HCEC 1CT (cell line): ENCODE measurements at regions not wholly inside any gene's neighbourhood (a gene's known extent, or its start where the extent isn't known, plus 50 kb on each side); places are given as distances from the start of the nearest gene placed in this dataset.

Experiments used
- DNase-seq: peaks from one replicate; pipeline ENCODE4 v3.0.0-alpha.2; 2017

DNA sequence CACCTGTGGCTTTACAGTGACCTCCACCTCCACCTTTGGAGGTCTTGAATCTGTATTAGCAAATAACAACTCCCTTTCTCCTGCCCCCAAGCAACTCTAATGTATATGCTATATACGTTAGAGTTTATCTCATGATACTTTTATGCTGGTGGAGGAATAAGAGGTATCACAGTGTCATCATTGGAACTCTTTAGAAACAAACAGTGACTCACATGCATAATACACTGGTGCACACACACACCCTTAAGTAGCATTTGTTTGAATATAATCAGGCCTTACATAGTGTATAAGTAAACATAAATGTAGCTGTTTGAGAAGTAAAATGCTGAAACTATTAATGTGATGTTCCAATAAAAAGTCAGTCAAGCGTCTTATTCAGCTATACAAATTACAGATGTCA is 280.2 kb upstream of the C2CD4B start:
- DNase-seq: peak; percentile 61

DNA sequence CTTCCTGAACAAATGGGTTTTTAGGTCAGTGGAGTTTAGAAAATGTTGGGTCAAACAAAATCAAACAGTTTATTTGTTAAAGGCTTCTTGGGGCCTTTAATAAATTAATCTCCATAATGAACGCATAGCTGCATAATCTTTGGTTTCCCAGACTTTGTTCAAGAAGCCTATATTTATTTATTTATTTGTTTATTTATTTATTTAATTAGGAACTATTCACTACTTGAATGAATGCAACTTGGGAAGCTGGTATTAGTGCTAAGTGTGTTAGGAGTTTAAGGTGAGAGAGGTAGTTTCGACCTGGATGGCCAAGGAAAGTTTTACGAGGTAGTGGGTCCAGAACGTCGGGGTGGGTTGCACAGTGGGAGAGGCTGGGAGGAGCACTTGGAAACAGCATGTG is 281.9 kb upstream of the C2CD4B start:
- DNase-seq: no peak

DNA sequence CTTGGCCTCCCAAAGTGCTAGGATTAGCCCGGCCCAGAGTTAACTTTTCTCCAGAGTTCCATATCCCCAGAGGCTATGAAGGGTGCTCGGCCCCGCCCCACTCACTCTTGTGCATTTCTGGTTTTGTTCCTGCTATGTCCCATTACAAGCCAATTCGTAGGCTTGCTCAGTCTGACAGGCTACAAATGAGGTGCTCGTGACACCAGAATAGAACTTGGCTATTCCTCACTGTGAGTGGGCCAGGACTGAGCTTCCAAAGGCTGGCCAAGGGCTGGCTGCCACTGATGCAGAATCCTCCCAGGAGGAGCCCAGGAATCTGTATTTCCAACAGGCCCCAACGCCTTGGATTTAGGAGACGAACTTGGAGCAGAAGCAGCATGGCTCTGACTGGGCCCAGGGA is 282.7 kb upstream of the C2CD4B start:
- no peak for DNase-seq

DNA sequence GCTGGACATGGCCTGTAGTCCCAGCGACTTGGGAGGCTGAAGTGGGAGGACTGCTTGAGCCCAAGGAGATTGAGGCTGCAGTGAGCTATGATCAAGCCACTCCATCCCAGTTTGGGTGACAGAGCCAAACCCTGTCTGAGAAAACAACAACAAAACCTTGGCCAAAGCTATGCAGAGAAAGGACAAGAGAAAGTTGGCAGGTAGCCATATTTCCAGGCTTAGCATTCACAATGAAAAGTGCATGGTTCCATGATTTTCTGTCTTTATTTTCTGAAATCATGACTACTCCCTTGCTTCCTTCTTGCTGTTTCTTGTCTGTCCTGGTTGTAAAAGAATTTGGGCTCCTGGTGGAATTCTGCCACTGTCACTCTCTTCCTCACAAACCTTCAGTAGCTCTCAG is 284.6 kb upstream of the C2CD4B start:
- no peak for DNase-seq

DNA sequence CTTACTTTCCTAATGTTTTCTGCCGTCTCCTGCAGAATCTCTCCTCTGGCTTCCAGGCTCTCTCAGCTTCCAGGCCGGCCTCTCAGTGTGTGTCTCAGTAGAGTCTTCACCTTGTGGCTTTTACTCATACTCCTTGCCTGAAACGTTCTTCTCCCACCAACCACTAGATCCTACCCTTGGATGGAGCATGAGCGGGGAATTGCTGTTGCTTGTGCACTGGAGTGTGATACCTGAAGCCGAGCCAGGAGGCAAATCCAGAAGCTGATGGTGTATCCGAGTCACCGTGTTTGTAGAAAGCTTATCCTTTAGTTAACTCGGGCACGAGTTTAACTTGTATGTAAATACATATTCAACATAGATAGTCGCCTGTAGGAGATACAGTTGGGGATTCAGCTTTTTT is 285.0 kb upstream of the C2CD4B start:
- no peak for DNase-seq

DNA sequence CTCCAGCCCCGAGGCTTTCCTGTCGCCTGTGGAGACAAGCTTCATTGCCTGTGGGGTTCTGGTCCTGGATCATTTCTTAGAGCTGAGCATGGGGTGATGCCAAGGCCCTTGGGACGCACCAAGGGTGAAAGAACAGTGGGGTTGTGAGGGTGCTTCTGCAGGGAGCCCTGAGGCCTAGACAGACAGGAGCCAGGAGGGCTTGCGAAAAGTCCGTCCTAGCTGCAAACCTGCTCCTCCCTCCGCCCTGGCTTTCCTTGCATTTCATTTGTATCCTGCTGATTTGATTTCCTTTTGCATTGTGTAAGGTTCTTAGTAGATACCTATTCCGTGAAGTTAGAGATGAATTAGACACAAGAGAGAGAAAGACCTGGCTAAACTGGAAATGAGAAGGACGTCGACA is 286.9 kb upstream of the C2CD4B start:
- no peak for DNase-seq

DNA sequence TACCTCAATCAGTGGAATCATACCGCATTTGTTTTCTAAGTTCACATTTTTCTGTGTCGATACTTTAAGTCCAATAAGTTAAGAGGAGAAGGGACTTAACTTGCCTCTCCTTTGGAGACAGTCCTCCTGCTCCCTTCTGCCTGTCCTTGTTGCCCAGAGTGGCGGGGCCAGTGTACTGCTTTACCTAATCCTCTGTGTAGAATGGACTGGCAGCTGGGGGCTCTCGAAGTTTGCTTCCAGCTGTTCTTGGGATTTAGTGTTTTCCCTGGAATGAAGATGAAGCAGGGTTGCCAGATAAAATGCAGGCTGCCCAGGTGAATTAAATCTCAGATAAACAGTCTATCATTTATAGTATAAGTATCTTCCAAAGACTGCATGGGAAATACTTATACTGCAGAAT is 287.6 kb upstream of the C2CD4B start:
- no peak for DNase-seq

DNA sequence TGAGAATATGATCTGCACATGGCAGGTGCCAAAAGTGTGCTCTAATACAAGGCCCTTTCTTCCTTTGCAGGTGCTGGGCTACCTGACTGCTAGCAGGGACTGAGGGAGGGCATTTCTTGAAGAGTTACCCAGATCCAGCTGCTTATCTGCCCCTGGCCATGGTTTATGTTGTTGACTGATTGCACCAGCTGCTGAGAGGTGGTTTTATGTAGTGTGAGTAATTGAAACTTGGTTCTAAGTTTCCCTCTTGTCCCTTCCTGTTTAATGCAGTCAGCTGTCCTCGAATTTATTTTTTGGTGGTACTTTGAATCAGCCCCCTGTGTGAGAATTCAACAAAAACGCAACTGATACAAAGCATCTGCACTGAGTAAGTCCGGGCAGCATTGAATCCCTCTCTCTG is 288.3 kb upstream of the C2CD4B start:
- peak; percentile 39 for DNase-seq

DNA sequence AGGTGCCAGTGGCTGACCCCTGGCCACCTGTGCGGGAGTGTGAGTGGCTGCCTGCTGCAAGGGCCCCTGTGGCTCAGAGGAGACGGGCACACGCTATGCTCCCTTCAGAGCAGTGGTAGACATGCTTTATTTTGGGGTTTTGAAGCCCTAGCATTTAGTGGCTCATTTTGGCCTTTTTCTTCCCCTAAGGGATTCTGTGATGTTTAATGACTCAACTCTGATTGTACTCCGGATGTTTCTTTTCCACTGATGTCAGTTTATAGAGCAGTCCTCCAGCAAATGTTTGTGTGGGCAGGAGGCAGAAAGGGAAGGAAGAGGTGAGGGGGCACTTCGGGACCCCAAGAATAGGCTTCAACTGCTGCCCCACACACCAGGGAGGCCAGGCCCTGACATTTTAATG is 288.9 kb upstream of the C2CD4B start:
- peak; percentile 72 for DNase-seq

DNA sequence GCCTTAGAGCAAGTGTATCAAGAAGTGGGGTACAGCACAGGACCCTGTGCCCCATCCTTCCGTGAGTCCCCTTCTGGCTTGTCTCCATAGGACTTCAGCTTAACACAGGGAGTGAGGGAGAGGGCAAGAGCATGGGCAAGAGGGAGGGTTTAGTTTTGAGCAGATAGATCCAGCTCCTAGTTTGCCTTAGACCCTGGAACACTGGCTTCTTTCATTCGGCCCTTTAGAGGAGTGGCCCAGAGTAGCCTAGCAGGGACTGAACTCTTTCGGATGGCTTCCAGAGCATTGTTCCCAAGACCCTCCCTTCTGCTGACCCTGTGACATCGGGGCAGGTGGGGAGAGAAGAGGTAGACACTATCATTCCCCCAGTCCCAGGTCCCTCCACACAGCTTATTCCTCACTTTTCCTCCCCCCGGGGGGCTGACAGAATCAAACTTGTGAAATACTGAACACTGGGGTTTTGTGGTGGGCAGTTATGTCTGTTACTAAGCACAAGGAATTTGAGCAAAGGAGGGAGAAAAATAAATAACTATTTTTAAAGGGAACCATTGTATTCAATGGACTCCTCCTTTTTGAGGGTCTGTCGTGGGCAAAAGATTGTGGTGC is 289.6 kb upstream of the C2CD4B start:
- no peak for DNase-seq

DNA sequence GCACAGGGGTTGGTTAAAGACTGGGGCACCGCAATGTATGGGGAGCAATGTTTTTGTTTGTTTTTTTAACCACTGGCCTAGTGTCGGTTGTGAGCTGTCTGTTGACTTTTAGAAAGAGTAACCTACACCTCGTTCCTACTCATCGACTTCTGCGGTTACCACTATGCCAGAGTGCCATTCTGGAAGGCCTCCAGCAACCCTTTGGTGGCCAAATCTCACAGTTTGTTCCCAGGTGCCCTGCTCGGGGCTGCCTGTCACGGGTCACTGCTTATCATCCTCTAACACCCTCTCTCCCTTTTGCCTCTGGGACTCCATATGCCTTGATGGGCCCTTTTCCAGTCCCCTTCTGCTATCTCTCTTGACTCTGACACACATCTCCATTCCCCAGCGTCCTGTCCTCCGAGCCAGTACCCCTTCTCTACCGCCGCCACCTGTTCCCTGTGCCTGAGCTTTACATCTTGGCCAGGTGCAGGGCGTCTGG is 290.4 kb upstream of the C2CD4B start:
- peak; percentile 42 for DNase-seq

DNA sequence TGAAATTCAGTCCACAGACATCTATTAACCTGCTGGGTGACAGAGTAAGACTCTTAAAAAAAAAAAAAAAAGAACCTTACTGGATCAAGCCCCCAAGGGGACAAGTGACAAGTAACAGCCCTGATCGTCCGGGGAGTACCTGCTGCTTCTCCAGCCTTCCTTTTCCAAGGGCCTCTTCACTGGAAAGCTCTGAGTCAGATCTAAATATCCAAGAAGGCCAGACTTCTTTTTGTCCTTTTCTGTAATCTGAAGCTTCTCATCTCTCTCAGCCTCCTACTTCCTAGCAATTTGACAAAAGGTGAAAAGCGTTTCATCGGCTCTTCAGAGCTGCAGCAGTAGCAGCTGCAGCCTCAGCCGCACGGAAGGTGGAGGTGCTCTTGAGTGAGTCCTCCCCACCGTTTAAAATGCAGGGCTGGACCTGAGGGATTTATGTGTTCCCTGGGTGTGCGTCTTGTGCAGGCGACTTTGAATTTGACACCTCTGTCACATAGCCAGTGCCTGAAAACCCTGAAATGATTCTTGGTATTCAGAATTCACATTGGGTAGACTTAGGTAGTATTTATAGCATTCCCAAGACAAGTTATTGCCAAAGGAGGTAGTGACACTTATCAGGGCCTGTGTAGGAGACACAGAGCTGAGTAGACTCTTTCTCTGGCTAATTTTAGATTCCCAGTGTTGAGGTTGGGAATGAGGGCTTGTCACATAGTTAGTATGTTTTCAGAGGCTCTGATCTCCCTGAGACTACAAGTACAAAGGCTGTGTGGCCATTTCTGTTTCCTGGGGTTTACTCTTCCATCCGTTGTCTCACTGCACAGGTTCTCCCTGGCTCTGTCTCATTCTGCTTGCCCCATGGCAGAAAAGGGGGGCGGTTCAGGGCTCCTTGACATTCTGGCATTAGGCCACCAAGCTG is 291.2 kb upstream of the C2CD4B start:
- DNase-seq: no peak

DNA sequence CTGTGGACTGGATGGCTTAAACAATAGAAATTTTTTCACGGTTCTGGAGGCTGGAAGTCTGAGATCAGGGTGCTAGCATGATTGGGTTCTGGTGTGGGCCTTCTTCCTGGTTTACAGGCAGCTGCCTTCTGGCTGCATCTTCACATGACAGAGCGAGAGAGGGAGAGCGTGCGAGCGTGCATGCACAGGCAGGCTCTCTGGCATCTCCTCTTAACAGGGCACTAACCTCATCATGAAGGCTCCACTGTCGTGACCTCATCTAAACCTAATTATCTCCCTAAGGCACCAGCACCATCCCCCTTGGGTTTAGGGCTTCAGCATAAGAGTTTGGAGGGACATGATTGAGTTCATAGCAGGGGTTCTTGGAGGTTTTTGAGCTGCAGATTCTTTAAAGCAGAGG is 292.0 kb upstream of the C2CD4B start:
- DNase-seq: no peak

DNA sequence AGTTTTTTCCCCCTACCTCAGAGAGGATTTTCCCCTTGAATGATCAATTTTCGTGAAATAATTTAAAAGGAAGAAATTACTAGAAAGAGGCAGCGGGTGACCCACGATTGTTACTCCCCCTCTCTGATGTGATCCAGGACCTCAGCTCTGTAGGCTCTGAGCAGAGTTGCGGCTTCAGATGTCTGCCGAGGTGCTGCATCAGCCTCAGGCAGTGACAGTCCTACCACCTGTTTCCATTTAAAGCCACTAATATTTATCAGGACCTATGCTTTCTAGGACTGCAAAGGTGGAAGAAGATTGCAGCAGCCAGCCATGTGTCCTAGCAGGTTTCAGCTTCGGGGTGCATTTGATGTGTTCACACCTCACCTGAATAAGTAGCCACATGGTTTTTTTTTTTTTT is 294.8 kb upstream of the C2CD4B start:
- DNase-seq: no peak

DNA sequence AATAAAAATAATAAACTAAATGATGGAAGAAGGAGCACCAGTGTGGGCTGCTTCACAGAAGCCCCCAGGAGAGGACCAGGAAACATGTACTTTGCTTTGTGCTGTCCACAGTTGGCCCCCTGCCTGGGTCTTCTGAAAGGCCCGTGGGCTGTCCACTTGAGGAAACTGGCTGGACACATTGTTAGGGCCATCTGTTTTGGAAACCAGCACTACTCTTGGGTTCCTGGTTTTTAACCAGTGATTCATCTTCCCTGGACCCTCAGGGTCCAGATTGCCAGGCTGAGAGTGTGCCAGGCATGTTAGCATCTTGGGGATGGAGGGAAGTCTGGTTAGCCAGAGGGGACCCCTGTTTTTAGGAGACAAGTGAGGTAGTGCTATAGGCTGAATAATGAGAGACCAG is 297.2 kb upstream of the C2CD4B start:
- DNase-seq: no peak

DNA sequence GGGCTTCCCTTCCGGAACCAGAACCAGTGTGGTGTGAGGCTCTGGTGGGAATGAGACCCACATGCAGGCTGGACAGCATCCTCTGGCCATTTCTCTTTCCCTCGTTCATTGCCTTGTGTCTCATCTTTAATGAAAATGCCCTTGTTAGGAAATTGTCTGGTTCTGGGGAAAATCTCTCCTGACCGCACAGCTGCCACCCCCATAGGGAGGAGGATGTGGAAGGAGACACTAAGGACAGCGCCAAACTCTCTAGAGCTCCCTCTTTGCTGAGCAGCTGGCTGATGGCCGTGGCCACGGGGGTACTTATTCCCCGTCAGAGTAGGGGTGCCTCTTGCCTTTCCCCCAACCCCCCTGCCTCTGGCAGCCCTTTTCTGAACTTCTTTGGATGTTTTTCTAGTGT is 297.6 kb upstream of the C2CD4B start:
- DNase-seq: peak; percentile 23

DNA sequence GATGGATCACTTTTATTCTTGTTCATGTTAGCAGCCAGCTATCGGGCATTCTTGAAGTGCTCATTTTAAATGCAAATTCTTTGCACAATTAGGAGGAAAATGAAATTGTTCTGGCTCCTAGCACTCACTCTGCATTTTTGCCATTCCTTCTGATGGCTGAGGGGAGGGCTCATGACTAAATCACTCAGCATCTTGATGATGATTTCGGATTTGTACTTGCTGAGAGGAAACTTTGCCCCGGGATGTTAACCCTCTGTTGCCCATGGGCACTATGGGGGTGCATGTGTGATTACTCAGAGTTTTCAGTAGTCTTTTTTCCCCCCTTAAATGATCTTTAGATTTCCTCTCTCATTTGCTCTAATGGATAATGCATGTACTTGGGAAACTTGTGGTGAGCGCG is 299.6 kb upstream of the C2CD4B start:
- DNase-seq: peak; percentile 72

DNA sequence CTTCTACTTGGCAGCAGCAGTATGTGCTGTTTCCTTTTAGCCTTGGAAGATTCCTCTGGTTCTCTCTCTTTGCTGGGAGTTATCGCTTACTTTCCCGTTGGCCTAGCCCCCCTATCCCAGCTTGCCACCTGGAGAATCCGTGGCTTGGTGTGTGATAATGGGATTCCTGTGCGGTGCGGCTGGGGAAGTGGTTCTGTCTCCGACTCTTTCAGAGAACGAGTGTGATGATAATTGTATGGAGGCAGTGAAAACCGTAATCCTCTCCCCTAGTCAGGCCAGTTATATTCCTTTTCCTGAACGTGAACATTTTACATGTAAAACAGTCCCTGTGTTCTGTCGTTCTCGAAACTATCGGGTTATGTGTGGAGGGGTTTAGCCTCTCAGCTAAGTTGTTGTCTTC is 300.1 kb upstream of the C2CD4B start:
- no peak for DNase-seq

DNA sequence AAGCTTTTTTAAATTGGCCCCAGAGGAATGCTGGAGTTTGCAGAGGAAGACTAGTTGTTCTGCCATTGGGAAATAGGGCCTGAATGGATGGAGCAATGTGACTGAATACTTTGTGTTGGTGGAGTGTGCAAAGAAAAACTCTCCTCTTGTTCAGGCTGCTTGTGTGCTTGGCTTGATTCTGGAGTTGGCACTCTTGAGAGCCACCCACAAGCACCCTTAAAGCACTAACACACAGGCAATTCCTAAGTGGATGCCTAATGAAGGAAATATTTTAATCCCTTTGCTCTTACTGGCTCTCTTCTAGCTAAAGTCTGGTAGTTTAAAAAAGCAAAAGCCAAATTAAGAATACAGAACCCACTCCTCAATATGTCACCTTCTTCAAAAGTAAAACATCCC is 304.4 kb upstream of the C2CD4B start:
- peak; percentile 47 for DNase-seq

DNA sequence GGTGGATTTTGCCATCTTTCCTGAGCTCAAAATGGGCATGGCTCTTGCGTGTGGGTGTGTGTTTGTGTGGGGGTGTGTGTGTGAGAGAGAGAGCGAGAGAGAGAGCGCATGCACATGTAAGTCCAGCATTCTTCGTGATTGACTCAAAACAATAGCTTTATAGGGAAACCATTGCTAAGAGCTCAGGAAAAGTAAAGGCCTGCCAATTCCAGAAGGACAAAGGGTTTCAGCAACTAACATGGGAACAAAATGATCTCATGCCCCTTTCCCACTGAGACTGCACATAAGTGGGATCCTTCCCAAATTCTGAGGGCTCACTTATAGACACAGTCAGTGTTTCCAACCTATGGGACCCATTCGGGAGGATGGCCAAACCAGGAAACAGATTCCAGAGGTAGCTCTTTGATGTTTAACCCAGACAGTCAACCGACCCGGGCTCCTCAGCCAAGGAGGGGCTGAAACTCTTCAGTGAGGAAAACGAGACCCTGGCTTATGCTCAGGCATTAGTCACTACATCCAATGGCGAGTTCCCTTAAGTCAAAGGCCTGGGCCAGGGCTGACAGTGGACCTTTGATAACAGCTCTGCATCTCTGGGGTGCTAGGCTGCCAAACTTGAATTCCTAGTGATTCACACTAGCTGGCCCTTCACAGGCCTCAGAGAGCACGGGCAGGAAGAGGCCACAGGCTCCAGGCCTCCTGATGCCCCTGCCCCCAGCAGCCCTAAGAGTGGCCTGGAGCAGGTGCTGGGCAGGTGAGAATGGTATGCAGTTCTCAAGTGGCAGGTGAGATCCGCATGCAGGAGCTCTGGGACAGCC is 305.0 kb upstream of the C2CD4B start:
- DNase-seq: peak; percentile 82

DNA sequence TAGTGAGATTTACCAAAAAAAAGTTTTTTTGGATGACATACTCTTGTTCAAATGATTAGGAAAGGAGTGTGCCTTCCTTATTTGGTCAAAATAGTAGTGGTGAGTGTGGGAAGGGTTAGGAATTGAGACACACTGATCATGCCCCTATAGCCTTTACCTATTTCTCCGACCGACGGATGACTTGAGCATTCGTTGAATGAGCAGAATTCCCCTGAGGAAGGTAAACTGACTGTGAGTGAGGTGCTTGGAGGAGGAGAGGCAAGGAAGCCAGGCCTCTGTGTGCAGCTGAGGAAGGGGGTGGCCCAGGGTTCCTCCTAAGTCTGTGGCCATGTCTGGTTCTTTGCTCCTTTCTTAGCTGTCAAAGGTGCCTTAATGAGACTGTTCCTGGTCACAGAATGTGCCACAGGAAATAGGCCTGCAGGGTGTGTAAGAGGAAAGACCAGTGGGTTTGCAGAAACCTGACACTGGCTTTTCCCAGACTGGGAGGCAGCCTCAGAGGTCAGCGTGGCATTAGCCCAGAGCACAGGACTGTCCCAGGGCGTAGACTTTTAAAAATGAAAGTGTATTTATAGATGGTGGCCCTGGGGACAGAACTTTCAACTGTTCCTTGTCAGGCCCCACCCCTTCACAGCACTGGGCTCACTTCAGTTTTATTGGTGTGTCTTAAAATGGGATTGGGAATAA is 307.7 kb upstream of the C2CD4B start:
- peak; percentile 33 for DNase-seq

DNA sequence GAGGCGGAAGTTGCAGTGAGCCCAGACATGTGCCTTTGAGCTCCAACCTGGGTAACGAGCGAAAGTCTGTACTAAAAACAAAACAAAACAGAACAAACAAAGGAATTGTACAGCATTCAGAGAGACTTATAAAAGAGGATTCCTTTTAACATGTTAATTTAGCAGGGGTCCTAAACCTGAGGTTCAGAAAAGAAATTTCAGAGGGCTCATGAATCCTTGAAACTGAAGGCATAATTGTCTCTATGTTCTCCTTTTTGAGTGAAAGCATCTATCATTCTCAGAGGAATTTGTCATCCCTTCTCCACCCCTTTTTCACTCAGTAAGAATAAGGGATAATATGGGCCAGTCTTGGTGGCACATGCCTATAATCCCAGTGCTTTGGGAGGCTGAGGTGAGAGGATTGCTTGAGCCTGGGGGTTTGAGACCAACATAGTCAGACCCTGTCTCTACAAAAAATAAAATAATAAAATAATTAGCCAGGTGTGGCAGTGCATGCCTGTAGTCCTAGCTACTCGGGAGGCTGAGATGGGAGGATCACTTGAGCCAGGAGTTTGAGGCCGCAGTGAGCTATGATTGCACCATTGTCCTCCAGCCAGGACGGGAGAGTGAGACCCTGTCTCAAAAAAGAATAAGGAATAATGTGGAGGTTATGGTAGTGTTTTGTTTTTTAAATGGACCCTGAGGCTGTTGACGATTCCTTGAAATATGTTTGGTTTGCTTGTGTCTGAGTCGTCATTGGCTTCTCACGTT is 309.1 kb upstream of the C2CD4B start:
- no peak for DNase-seq
